ENCODE measurements at regions not wholly inside any gene's neighbourhood (a gene's known extent, or its start where the extent isn't known, plus 50 kb on each side); places are given as distances from the start of the nearest gene placed in this dataset.

DNA sequence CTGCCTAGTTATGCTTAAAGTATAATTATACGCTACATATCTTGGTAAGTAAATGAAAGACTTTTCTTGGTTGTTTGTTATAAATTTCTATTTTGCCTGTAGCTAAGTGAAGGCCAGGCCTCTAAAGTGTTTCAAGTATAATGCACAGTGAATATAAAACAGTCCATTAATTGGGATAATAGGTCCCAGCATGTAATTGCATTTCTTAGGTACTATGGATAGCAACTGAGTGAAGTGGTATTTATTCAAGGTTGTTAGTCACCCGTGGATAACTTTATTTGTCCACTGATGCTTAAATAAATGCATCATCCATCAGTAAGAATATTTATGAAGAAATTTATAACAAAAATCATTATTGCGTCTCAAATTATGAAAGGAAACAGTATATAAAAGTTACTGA lies 59.1 kb downstream of the TEX13C start:
- no peaks in the 10 kb centered on the region for H3K9me1 ChIP-seq (ENCODE audit: control insufficient read depth, insufficient read depth, low read length)
- ChIA-PET CTCF (ENCODE audit: low intra/inter-chr PET ratio) (no interaction called here), POLR2A (no interaction called here)
- no peaks in the 10 kb centered on the region for H3K4me1 ChIP-seq (replicated peaks in 1 of 2; ENCODE audit: control insufficient read depth in 2 of 2, insufficient read depth in 2 of 2, low read length in 2 of 2)
- no peak for FAIRE-seq
- H3K4me3 ChIP-seq = no peak overlapping the region
- in situ Hi-C loops (cut with MboI) (no loop called here), intact Hi-C loops (cut with micrococcal nuclease) (loop anchor here (2.0 kb wide), 1 partner anchor 58 kb away; no protein-coding TSS in a partner anchor)
- H3K9ac ChIP-seq (ENCODE audit: insufficient read depth in 1 of 2, low read depth in 2 of 2, low read length in 2 of 2) = no peak overlapping the region
- no peaks in the 10 kb centered on the region for H3K36me3 ChIP-seq (ENCODE audit: control insufficient read depth, insufficient read depth, low read length)
- H3K27ac ChIP-seq (ENCODE audit: extremely low read depth, low read depth, low read length) = no peak overlapping the region
- no peak for ATAC-seq
- no peak for DNase-seq (ENCODE audit: extremely low read depth in 1 of 4, low spot score in 3 of 4)
- WGBS (ENCODE audit: insufficient coverage, low coverage, missing lambda C conversion rate) = 76% methylated on average over 3 of the region's 3 CpGs
- BruUV-seq (replicated peaks) = no TSS peak
- H3K79me2 ChIP-seq (ENCODE audit: control insufficient read depth, insufficient read depth, low read length) = no peaks in the 10 kb centered on the region
- H3K4me2 ChIP-seq (ENCODE audit: insufficient read depth, low read length) = no peak overlapping the region
- no peaks in the 10 kb centered on the region for H4K20me1 ChIP-seq (replicated peaks; ENCODE audit: control insufficient read depth, insufficient read depth, low read length)
- H2AFZ ChIP-seq (ENCODE audit: low read depth, low read length) = peak overlapping the region; percentile 43; the same call in 1 of the 2 replicates
- H3K27me3 ChIP-seq (ENCODE audit: control insufficient read depth in 2 of 2, insufficient read depth in 2 of 2, low read length in 2 of 2) = no peaks in the 10 kb centered on the region
- H3K9me3 ChIP-seq (replicated peaks; ENCODE audit: control insufficient read depth, insufficient read depth, low read depth, low read length) = no peaks in the 10 kb centered on the region
- TF ChIP-seq PBX2 (CRISPR knock-in tag; IDR thresholded peaks at IDR 0.05; ENCODE audit: low read depth) (no peak), PBX2 (tag; conservative IDR thresholded peaks at IDR 0.05; ENCODE audit: low read depth) (no peak), REST (IDR thresholded peaks at IDR 0.05; ENCODE audit: borderline replicate concordance) (no peak), REST (CRISPR knock-in tag; IDR thresholded peaks at IDR 0.05; ENCODE audit: low read depth) (no peak), PML (IDR thresholded peaks at IDR 0.05; ENCODE audit: low read length) (no peak)
- TF ChIP-seq, protein P1, sequence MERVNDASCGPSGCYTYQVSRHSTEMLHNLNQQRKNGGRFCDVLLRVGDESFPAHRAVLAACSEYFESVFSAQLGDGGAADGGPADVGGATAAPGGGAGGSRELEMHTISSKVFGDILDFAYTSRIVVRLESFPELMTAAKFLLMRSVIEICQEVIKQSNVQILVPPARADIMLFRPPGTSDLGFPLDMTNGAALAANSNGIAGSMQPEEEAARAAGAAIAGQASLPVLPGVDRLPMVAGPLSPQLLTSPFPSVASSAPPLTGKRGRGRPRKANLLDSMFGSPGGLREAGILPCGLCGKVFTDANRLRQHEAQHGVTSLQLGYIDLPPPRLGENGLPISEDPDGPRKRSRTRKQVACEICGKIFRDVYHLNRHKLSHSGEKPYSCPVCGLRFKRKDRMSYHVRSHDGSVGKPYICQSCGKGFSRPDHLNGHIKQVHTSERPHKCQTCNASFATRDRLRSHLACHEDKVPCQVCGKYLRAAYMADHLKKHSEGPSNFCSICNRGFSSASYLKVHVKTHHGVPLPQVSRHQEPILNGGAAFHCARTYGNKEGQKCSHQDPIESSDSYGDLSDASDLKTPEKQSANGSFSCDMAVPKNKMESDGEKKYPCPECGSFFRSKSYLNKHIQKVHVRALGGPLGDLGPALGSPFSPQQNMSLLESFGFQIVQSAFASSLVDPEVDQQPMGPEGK (CRISPR knock-in tag; IDR thresholded peaks at IDR 0.05; ENCODE audit: borderline replicate concordance) = no peak
